Colonic mucosa (tissue), 4 donors: ENCODE measurements at regions not wholly inside any gene's neighbourhood (a gene's known extent, or its start where the extent isn't known, plus 50 kb on each side); places are given as distances from the start of the nearest gene placed in this dataset.

ENCODE experiments used
- DNase-seq: peaks from one replicate; pipeline ENCODE4 v3.0.0-alpha.2; 2020
- H3K27ac ChIP-seq: fragments of 200-600 bp; one replicate; pipeline ENCODE4 v1.8.0; 2021
- H3K27me3 ChIP-seq: fragments of 200-600 bp; one replicate; pipeline ENCODE4 v1.8.0; 2021
- H3K36me3 ChIP-seq: fragments of 200-600 bp; one replicate; pipeline ENCODE4 v1.8.0; 2021
- H3K4me1 ChIP-seq: fragments of 200-600 bp; one replicate; pipeline ENCODE4 v1.8.0; 2021; ENCODE audit warnings: mild to moderate bottlenecking
- H3K4me3 ChIP-seq: fragments of 200-600 bp; one replicate; pipeline ENCODE4 v1.8.0; 2021
- H3K9ac ChIP-seq, 2 donors: one replicate each; pipeline ENCODE4 v1.7.0; 2013; ENCODE audit warnings: control low read depth in 2 of 2, low read depth in 2 of 2, low read length in 2 of 2
- H3K9me3 ChIP-seq: fragments of 200-600 bp; one replicate; pipeline ENCODE4 v1.8.0; 2021
- CTCF ChIP-seq: fragments of 200-600 bp; IDR thresholded peaks from one replicate; pipeline ENCODE4 v1.8.0; 2022; ENCODE audit warnings: antibody characterized with exemption, mild to moderate bottlenecking
- intact Hi-C: fragments of 100-400 bp; cut with DNase I; formaldehyde crosslinking; loops from one replicate; pipeline ENCODE4 v1.14.1; 2022
- donor health status: healthy.
- donor health status: DM: no; HTN: no; CAD: no.
- donor health status: DM: no; HTN: no; CAD: no.

- Histone ChIP-seq H3K9me3 (no peaks in the 10 kb centered on the region), H3K9ac (no peak overlapping the region), H3K4me3 (no peak overlapping the region), H3K36me3 (no peaks in the 10 kb centered on the region), H3K27ac (no peak overlapping the region), H3K27me3 (no peaks in the 10 kb centered on the region), H3K4me1 (no peaks in the 10 kb centered on the region)
- no peak for DNase-seq
- intact Hi-C loops: no loop called here
- no peak for TF ChIP-seq CTCF
Observed at GRCh38 chr1:38169121-38169520, 122.5 kb upstream of the POU3F1 start.

DNA sequence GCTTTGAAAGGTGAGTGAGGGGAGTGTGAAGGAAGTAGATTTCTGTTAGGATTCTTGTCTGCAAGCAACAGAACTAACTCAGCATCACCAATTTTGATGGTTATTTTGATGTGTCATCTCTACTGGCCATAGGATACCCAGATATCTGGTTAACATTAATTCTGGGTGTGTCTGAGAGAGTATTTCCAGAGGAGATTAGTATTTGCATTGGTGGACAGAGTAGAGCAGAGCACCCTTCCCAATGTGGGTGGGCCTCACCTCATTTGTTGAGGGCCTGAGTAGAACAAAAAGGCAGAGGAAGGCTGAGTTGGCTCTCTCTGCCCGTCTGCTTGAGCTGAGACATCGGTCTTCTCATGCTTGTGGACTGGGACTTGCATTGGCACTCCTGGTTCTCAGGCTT, 121.8 kb upstream of the POU3F1 start:
- H3K27me3 ChIP-seq: no peaks in the 10 kb centered on the region
- no peaks in the 10 kb centered on the region for H3K4me1 ChIP-seq
- intact Hi-C loops: no loop called here

DNA sequence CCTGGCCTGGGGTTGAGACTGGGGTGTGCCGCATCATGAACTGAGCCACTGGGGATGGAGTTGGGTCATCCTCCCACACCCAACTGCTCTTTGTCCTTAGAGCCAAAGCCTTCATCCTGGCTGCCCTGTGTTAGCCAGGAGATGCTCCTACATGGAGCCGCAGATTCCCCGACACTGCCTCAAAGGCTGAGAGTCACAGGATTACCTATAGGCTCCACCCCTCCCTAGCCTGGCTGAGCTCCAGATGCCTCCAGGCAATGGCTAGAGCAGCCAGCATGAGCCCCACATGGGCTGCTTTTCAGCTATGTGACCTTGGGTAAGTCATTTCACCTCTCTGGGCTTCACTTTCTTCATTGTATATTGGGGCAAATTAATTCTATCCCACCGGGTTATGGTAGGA, 119.9 kb upstream of the POU3F1 start:
- Histone ChIP-seq H3K36me3 (no peaks in the 10 kb centered on the region), H3K27ac (no peak overlapping the region), H3K27me3 (no peaks in the 10 kb centered on the region), H3K9ac (no peak overlapping the region), H3K9me3 (no peaks in the 10 kb centered on the region), H3K4me1 (no peaks in the 10 kb centered on the region), H3K4me3 (no peak overlapping the region)
- DNase-seq: no peak
- intact Hi-C loops: no loop called here
- TF ChIP-seq CTCF: no peak

More for the DNA sequence above, 121.8 kb upstream of the POU3F1 start:
- Histone ChIP-seq H3K4me3 (no peak overlapping the region), H3K36me3 (no peaks in the 10 kb centered on the region), H3K27ac (no peak overlapping the region), H3K9me3 (no peaks in the 10 kb centered on the region), H3K9ac (no peak overlapping the region)
- DNase-seq: no peak
- TF ChIP-seq CTCF: no peak

- Histone ChIP-seq H3K36me3 (no peaks in the 10 kb centered on the region), H3K27me3 (no peaks in the 10 kb centered on the region), H3K27ac (no peak overlapping the region), H3K4me1 (no peaks in the 10 kb centered on the region), H3K4me3 (no peak overlapping the region), H3K9ac (no peak overlapping the region), H3K9me3 (no peaks in the 10 kb centered on the region)
- intact Hi-C loops: no loop called here
- DNase-seq: no peak
- no peak for TF ChIP-seq CTCF
Observed at GRCh38 chr1:38153778-38154470, 107.3 kb upstream of the POU3F1 start.

DNA sequence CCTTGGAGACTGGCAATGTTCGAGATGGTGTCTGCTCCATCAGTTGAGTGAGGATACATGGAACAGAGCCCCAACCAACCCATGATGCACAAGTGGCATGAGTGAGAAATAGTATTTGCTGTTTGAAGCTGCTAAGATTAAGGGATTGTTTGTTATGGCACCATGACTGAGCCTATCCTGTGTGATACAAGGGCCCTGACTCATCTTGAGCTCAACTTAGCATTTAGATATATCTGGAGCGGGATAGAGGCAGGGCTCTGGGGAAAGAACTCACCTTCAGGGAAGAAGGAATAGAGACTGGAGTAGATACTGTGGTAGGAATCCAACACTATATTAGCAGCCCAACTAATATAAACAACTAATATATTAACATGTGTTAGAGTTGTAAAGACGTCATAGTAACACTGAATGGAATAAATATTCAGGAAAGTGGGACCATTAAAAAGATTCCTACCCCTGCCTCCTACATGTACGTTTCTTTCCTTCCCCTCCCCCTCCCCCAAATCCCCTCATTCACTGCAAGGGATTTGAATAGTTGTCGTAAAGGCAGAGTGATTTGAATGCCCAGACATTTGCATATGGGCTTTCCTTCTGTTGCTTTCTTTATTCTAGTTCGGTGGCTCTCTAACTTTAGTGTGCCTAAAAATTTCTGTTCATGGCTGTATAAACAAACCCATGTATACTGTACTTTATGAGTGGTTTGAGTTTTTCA, 106.6 kb upstream of the POU3F1 start:
- Histone ChIP-seq H3K27me3 (no peaks in the 10 kb centered on the region), H3K4me1 (no peaks in the 10 kb centered on the region), H3K9me3 (no peaks in the 10 kb centered on the region), H3K36me3 (no peaks in the 10 kb centered on the region), H3K27ac (no peak overlapping the region), H3K9ac (no peak overlapping the region), H3K4me3 (no peak overlapping the region)
- TF ChIP-seq CTCF: no peak
- intact Hi-C loops: no loop called here
- no peak for DNase-seq
